HG03097 (cell line): ENCODE measurements at regions not wholly inside any gene's neighbourhood (a gene's known extent, or its start where the extent isn't known, plus 50 kb on each side); places are given as distances from the start of the nearest gene placed in this dataset.

Source experiments
- ATAC-seq: cut with Tn5 transposase; IDR thresholded peaks from one replicate; pipeline ENCODE4 v1.9.1; 2021; ENCODE audit not compliant: unreplicated experiment, low FRiP score

GRCh38 chr7:55641273-55641691, 69.0 kb upstream of the VOPP1 start:
- peak; percentile 78 for ATAC-seq

- no peak for ATAC-seq
These were observed 67.3 kb upstream of the VOPP1 start for GRCh38 chr7:55639640-55640039.

- ATAC-seq: no peak
These were observed 56.9 kb upstream of the VOPP1 start for GRCh38 chr7:55629051-55629677.

- ATAC-seq: no peak
These were observed 52.5 kb upstream of the VOPP1 start for GRCh38 chr7:55624813-55625212.

GRCh38 chr7:55623617-55624016, 51.3 kb upstream of the VOPP1 start:
- ATAC-seq: no peak

- no peak for ATAC-seq
These were observed 49.9 kb upstream of the VOPP1 start for GRCh38 chr7:55622241-55622640.
